GM12878 (cell line): ENCODE measurements at regions not wholly inside any gene's neighbourhood (a gene's known extent, or its start where the extent isn't known, plus 50 kb on each side); places are given as distances from the start of the nearest gene placed in this dataset.

Experiments
- ATAC-seq: fragments of 200-7000 bp; cut with Tn5 transposase; 3 replicates; pipeline ENCODE4 v1.9.1; 2020; ENCODE audit warnings: mild to moderate bottlenecking, moderate library complexity
- BruUV-seq: library from RNA; stranded (reverse); fragments of 400-500 nt; replicated peaks from 2 replicates; lab custom pipeline; 2021; lab: Mats Ljungman, UMichigan
- CTCF ChIA-PET: fragments of 300-600 bp; sonication (Branson Sonifier 250); formaldehyde crosslinking; extraction: SDS; loops from one replicate; lab custom pipeline; 2021; ENCODE audit warnings: inconsistent platforms; lab: Yijun Ruan, JAX
- POLR2A ChIA-PET: fragments of 350-600 bp; formaldehyde crosslinking; extraction: SDS; loops from one replicate; lab custom pipeline; 2021; ENCODE audit warnings: inconsistent platforms; lab: Charles Lee
- RAD21 ChIA-PET: fragments of 300-600 bp; sonication (Branson Sonifier 250); formaldehyde crosslinking; loops from one replicate; lab custom pipeline; 2023; ENCODE audit warnings: antibody characterized with exemption; ENCODE audit not compliant: unreplicated experiment; lab: Charles Lee
- SMC1A ChIA-PET: fragments of 300-600 bp; sonication (Branson Sonifier 250); formaldehyde crosslinking; loops from one replicate; lab custom pipeline; 2023; ENCODE audit not compliant: unreplicated experiment, uncharacterized antibody; lab: Charles Lee
- DNase-seq: peaks from one replicate; pipeline ENCODE4 v3.0.0-alpha.2; 2011; ENCODE audit warnings: low read depth, low spot score
- FAIRE-seq: peaks from 3 replicates; lab custom pipeline; 2011; peaks lifted over from hg19 to GRCh38; lab: Jason Lieb, UNC
- H2AFZ ChIP-seq: 2 replicates; pipeline ENCODE4 v1.6.0; 2011; ENCODE audit warnings: low read depth, low read length, control low read depth; ENCODE audit not compliant: control insufficient read depth
- H3K27ac ChIP-seq: 2 replicates; pipeline ENCODE4 v1.5.1; 2011; ENCODE audit warnings: control low read depth; ENCODE audit not compliant: control insufficient read depth, insufficient read depth
- H3K27me3 ChIP-seq, 2 experiments: replicated peaks in 1 of 2; 2 replicates each; pipeline versions ENCODE4 v1.6.0 to v1.6.1; 2011; ENCODE audit warnings: low read length in 1 of 2; ENCODE audit not compliant: control insufficient read depth in 2 of 2, insufficient read depth in 2 of 2
- H3K36me3 ChIP-seq, 2 experiments: 2 replicates each; pipeline ENCODE4 v1.5.1; 2011; ENCODE audit warnings: low read length in 1 of 2; ENCODE audit not compliant: control insufficient read depth in 2 of 2, insufficient read depth in 2 of 2
- H3K4me1 ChIP-seq: 2 replicates; pipeline ENCODE4 v1.6.1; 2011; ENCODE audit warnings: mild to moderate bottlenecking, low read length, moderate library complexity, mixed read lengths; ENCODE audit not compliant: control insufficient read depth, insufficient read depth
- H3K4me2 ChIP-seq: 2 replicates; pipeline ENCODE4 v1.6.0; 2011; ENCODE audit warnings: control low read depth; ENCODE audit not compliant: control insufficient read depth, insufficient read depth
- H3K4me3 ChIP-seq: fragments of 200-600 bp; sonication (generic); 2 replicates; pipeline ENCODE4 v1.5.1; 2016
- H3K79me2 ChIP-seq: 2 replicates; pipeline ENCODE4 v1.6.0; 2011; ENCODE audit warnings: low read length; ENCODE audit not compliant: control insufficient read depth, insufficient read depth
- H3K9ac ChIP-seq: 2 replicates; pipeline ENCODE4 v1.8.0; 2011; ENCODE audit warnings: low read length, control low read depth, mixed read lengths; ENCODE audit not compliant: control insufficient read depth, insufficient read depth
- H3K9me3 ChIP-seq: replicated peaks from 3 replicates; pipeline ENCODE4 v1.5.1; 2011; ENCODE audit warnings: mild to moderate bottlenecking, low read length; ENCODE audit not compliant: control insufficient read depth, insufficient read depth
- H4K20me1 ChIP-seq: 2 replicates; pipeline ENCODE4 v1.6.0; 2011; ENCODE audit not compliant: control insufficient read depth, insufficient read depth
- BCL3 ChIP-seq: IDR thresholded peaks from 2 replicates; pipeline ENCODE4 v1.6.1; 2011; ENCODE audit warnings: borderline replicate concordance, low read depth, mild to moderate bottlenecking, moderate library complexity, low read length; ENCODE audit not compliant: insufficient read depth, poor library complexity, severe bottlenecking
- BHLHE40 ChIP-seq, 2 experiments: fragments of 450-650 bp in 1 of 2; IDR thresholded peaks; 2 replicates each; pipeline ENCODE4 v1.6.1; 2011 to 2017; ENCODE audit warnings: low read depth in 2 of 2, borderline replicate concordance in 1 of 2, improper control_type of control experiment in 1 of 2, low read length in 1 of 2, mild to moderate bottlenecking in 1 of 2
- BMI1 ChIP-seq: fragments of 450-650 bp; IDR thresholded peaks from 2 replicates; pipeline ENCODE4 v1.6.1; 2016; ENCODE audit warnings: mild to moderate bottlenecking, moderate library complexity, borderline replicate concordance
- CEBPB ChIP-seq, 2 experiments: fragments of 150-350 bp in 1 of 2; IDR thresholded peaks; 2 replicates each; pipeline ENCODE4 v1.6.1; 2012 to 2014; ENCODE audit warnings: low read depth in 2 of 2, low read length in 2 of 2, borderline replicate concordance in 1 of 2, inconsistent platforms in 1 of 2
- TARDBP ChIP-seq: IDR thresholded peaks from 2 replicates; pipeline ENCODE4 v1.6.1; 2016; ENCODE audit warnings: borderline replicate concordance
- WGBS: methylation state at CpG from one replicate; pipeline ENCODE4 v1.1.6; 2016; ENCODE audit warnings: low lambda C conversion rate; ENCODE audit not compliant: insufficient replicate concordance, insufficient coverage; ENCODE audit errors: missing lambda C conversion rate; 5-methylcytosine and 5-hydroxymethylcytosine counted together
- in situ Hi-C: fragments of 300-500 bp; cut with MboI; formaldehyde crosslinking; loops from 9 replicates; pipeline ENCODE4 v1.14.3; 2018; ENCODE audit warnings: mixed read lengths
- intact Hi-C: fragments of 100-400 bp; cut with micrococcal nuclease; formaldehyde crosslinking; loops from one replicate; pipeline ENCODE4 v1.14.2; 2022; ENCODE audit not compliant: unreplicated experiment
- TF ChIP-seq, protein P1 (sequence below): fragments of 150-350 bp; IDR thresholded peaks from 2 replicates; pipeline ENCODE4 v1.6.1; 2014; ENCODE audit warnings: mild to moderate bottlenecking, low read depth, low read length

DNA sequence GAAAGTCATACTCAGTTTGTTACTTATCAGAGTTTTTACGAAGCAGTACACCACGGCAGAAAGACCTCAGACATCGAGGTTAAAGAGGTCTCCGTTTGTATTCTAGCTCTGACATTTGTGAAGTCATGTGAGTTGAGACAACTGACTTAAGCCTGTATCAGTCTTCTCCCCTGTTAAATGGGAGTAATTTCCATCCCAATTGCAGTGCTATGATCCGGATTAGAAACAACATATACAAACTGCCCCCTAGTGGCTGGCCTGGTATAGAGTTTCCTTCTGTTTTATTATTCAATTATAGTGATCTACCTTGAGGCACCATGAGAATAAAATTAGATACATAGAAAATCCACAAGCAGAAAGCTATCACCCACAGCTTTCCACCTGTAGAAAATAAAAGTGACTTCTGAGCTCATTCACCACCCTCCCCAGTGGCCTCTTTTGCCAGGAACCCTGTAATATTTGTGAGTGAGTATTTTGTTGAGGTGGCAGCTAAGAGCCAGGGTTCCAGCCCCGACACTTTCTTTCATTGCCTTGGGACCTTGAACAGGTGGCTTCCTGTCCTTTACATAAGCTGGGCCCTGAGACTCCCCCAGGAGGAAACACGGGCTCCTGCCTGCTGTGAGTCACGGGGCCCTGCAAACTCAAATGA lies 607.2 kb upstream of the MGMT start (continued):
- TF ChIP-seq, protein P1, sequence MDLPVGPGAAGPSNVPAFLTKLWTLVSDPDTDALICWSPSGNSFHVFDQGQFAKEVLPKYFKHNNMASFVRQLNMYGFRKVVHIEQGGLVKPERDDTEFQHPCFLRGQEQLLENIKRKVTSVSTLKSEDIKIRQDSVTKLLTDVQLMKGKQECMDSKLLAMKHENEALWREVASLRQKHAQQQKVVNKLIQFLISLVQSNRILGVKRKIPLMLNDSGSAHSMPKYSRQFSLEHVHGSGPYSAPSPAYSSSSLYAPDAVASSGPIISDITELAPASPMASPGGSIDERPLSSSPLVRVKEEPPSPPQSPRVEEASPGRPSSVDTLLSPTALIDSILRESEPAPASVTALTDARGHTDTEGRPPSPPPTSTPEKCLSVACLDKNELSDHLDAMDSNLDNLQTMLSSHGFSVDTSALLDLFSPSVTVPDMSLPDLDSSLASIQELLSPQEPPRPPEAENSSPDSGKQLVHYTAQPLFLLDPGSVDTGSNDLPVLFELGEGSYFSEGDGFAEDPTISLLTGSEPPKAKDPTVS, result no peak

GRCh38 chr10:128860574-128860973 lies 606.5 kb upstream of the MGMT start:
- Histone ChIP-seq H3K9me3 (no peaks in the 10 kb centered on the region), H3K4me2 (no peak overlapping the region), H3K4me3 (no peak overlapping the region), H3K4me1 (no peaks in the 10 kb centered on the region), H4K20me1 (no peaks in the 10 kb centered on the region), H3K36me3 (no peaks in the 10 kb centered on the region), H3K79me2 (no peaks in the 10 kb centered on the region), H3K9ac (no peak overlapping the region), H3K27ac (no peak overlapping the region), H2AFZ (no peak overlapping the region), H3K27me3 (peaks cover 0 to 3% of the 10 kb centered on the region in 2 experiments; a peak in 1 of 4 replicates)
- ATAC-seq (no peak), DNase-seq (no peak), FAIRE-seq (no peak)
- ChIA-PET POLR2A (no interaction called here), SMC1A (no interaction called here), RAD21 (no interaction called here), CTCF (interaction anchor here (0.9 to 1.9 kb wide), 5 partner anchors 17 to 601 kb away, joined by 3 to 6 read pairs (median 3); no protein-coding TSS in a partner anchor)
- BruUV-seq, result no TSS peak
- no peak for TF ChIP-seq BHLHE40 (IDR thresholded peaks at IDR 0.05; ENCODE audit: borderline replicate concordance in 1 of 2, low read depth in 2 of 2, low read length in 1 of 2)
- TF ChIP-seq BCL3, result no peak
- TF ChIP-seq CEBPB (IDR thresholded peaks at IDR 0.05; ENCODE audit: borderline replicate concordance in 1 of 2, low read depth in 2 of 2, low read length in 2 of 2), result no peak
- TF ChIP-seq BMI1, result no peak
- TF ChIP-seq TARDBP, result no peak
- intact Hi-C loops (loop anchor here (5.0 kb wide), 1 partner anchor 228 kb away; no protein-coding TSS in a partner anchor), in situ Hi-C loops (no loop called here)
- WGBS, result 37% methylated on average over 9 of the region's 9 CpGs
